Astrocyte of the cerebellum (primary cell): ENCODE measurements at regions not wholly inside any gene's neighbourhood (a gene's known extent, or its start where the extent isn't known, plus 50 kb on each side); places are given as distances from the start of the nearest gene placed in this dataset.

Experiments used
- DNase-seq: peaks from one replicate; pipeline ENCODE4 v3.0.0-alpha.2; 2011; ENCODE audit warnings: low read depth
- H3K4me3 ChIP-seq: 2 replicates; pipeline ENCODE4 v1.5.1; 2011; ENCODE audit warnings: mild to moderate bottlenecking, low read depth, low read length, moderate library complexity
- CTCF ChIP-seq: IDR thresholded peaks from 2 replicates; pipeline ENCODE4 v1.5.1; 2012; ENCODE audit warnings: low read length, low read depth, moderate library complexity, mild to moderate bottlenecking; ENCODE audit errors: missing control alignments
- in situ Hi-C: cut with HindIII; loops from 2 replicates; pipeline ENCODE4 v1.10.0; 2017; ENCODE audit warnings: low sequenced_read_pairs

GRCh38 chr2:129336276-129336675 is 643.2 kb upstream of the RAB6C start:
- no peak overlapping the region for H3K4me3 ChIP-seq
- in situ Hi-C loops = no loop called here
- no peak for TF ChIP-seq CTCF
- DNase-seq = no peak

GRCh38 chr2:129337076-129337475 is 642.4 kb upstream of the RAB6C start:
- no peak for TF ChIP-seq CTCF
- DNase-seq = no peak
- no peak overlapping the region for H3K4me3 ChIP-seq
- in situ Hi-C loops = no loop called here

- DNase-seq = no peak
- H3K4me3 ChIP-seq = no peak overlapping the region
- no peak for TF ChIP-seq CTCF
- in situ Hi-C loops = loop anchor here (5.0 kb wide), 1 partner anchor 92 kb away; no protein-coding TSS in a partner anchor
Observed at GRCh38 chr2:129345540-129345939, 633.9 kb upstream of the RAB6C start.

DNA sequence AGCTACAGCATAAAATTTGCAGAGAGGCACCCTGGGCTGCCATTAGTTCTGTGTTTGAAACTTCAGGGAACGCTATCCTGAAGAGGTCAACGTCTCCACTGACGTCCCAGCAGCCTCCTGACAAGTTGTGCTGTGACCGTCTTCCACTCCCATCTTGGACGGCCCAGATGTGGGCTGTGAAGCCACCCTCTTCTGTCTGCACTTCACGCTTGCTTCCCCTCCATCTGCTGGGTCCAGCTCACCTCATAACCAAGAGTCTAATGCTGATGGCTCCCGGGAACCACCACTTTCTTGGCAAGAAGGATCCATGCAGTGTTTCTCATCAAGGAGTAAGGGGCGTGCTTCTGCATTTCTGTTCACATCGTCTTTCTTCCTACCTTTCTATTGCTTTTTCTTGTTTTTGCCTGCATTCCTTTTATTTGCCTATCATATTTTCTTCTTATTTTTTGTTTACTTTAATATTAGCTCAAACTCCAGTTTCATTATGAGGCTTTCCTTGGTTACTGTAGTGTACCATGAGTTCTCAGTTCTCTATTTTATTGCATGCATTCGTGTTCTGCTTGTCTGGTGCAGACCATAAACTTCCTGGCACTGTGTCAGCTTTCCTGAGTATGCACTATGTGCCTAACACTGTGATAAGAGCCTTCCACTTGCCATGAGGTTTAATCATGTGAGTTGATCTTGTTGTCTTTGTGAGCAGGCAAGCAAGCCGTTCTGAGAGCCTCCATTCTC is 631.8 kb upstream of the RAB6C start:
- DNase-seq = no peak
- in situ Hi-C loops = loop anchor here (5.0 kb wide), 1 partner anchor 90 kb away; no protein-coding TSS in a partner anchor

DNA sequence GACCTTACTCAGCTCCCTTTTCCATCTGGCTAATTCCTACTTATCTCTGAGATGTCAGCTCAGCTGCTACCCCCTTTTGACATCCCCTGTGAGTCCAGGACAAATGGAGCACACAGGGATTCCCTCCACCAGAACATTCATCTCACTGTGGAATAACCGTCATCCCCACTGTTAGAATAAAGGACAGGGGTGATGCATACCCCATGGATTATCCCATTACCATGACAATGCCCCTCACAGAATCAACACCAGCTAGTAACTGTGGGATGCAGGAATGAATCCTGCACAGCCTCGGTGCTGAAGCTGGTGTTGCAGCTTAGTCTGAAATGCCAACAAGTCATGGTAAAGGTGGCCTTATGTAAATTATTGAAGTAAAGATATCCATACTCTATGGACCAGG is 624.8 kb upstream of the RAB6C start:
- no peak for TF ChIP-seq CTCF
- DNase-seq = no peak
- H3K4me3 ChIP-seq = no peak overlapping the region
- in situ Hi-C loops = no loop called here

More for the DNA sequence above, 631.8 kb upstream of the RAB6C start:
- H3K4me3 ChIP-seq = no peak overlapping the region
- no peak for TF ChIP-seq CTCF

DNA sequence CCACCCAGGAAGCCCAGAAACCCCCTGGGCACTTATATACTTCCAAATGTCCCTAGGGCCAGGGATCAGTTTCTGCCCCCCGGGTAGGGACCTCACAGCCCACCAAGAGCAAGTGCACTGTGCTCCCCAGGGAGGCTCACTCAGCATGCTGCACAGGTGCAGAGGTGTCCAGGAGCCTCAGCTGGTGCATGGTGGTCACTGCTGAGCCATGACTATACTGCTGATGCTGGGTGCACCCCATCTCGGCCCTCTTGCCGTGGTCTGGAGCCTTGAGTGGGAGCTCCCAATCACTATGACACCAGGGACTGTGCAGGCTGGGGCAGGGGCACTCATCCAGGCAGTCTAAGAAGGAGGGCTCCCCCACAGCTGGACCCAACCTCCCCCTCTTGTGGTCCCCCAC is 617.8 kb upstream of the RAB6C start:
- TF ChIP-seq CTCF = no peak
- DNase-seq = no peak
- in situ Hi-C loops = no loop called here
- H3K4me3 ChIP-seq = no peak overlapping the region
